ENCODE measurements at regions not wholly inside any gene's neighbourhood (a gene's known extent, or its start where the extent isn't known, plus 50 kb on each side); places are given as distances from the start of the nearest gene placed in this dataset.

- TF ChIP-seq, protein P1, sequence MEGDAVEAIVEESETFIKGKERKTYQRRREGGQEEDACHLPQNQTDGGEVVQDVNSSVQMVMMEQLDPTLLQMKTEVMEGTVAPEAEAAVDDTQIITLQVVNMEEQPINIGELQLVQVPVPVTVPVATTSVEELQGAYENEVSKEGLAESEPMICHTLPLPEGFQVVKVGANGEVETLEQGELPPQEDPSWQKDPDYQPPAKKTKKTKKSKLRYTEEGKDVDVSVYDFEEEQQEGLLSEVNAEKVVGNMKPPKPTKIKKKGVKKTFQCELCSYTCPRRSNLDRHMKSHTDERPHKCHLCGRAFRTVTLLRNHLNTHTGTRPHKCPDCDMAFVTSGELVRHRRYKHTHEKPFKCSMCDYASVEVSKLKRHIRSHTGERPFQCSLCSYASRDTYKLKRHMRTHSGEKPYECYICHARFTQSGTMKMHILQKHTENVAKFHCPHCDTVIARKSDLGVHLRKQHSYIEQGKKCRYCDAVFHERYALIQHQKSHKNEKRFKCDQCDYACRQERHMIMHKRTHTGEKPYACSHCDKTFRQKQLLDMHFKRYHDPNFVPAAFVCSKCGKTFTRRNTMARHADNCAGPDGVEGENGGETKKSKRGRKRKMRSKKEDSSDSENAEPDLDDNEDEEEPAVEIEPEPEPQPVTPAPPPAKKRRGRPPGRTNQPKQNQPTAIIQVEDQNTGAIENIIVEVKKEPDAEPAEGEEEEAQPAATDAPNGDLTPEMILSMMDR (IDR thresholded peaks at IDR 0.05): no peak
Measured at GRCh38 chr3:177307391-177307790, 110.1 kb upstream of the TBL1XR1 start.

DNA sequence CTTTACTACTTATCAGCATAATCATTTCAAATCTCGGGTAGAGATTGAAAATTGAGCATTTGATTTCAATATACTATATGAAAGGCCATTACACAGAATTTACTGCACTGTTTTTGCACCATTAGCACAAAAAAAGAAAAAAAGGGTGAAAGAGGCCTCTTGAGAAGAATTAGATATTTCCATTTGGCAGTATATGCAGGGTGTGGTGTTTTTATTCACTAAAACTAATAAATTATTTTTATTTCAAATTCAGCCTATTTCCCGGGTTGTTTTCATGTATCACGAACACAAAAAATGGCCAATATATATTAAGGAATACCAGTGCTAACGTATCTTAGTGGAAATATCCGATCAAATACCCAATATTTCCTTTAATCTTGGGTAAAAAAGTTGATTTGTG is 110.5 kb upstream of the TBL1XR1 start:
- TF ChIP-seq, protein P1 (IDR thresholded peaks at IDR 0.05): no peak

- TF ChIP-seq, protein P1 (IDR thresholded peaks at IDR 0.05): no peak
Measured at GRCh38 chr3:177308286-177308685, 111.0 kb upstream of the TBL1XR1 start.

GRCh38 chr3:177308911-177309310 is 111.6 kb upstream of the TBL1XR1 start:
- TF ChIP-seq, protein P1 (IDR thresholded peaks at IDR 0.05): no peak

GRCh38 chr3:177312491-177312890 is 115.2 kb upstream of the TBL1XR1 start:
- TF ChIP-seq, protein P1 (IDR thresholded peaks at IDR 0.05): no peak

GRCh38 chr3:177314897-177315296 is 117.6 kb upstream of the TBL1XR1 start:
- TF ChIP-seq, protein P1 (IDR thresholded peaks at IDR 0.05): no peak

GRCh38 chr3:177317247-177317646 is 120.0 kb upstream of the TBL1XR1 start:
- TF ChIP-seq, protein P1 (IDR thresholded peaks at IDR 0.05): no peak

DNA sequence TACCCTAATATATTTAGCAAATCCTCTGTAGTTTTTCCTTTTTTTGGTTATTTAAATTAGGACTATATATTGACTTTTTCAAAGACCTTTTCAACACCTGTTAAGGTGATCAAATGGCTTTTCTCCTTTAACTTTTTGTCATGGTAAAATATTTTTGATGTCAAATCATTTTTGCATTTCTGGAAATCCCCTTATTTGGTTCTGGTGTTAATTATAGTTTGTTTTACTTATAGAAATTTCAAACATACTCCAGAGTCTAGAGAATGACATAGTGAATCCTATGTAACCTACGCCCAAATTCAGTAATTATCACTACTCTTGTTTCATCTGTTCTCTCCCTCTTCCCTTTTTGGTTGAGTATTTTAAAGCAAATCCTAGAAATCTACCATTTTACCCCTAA is 121.3 kb upstream of the TBL1XR1 start:
- TF ChIP-seq, protein P1 (IDR thresholded peaks at IDR 0.05): no peak

Data from LNCAP (cell line).